HG02798 (cell line): ENCODE measurements at regions not wholly inside any gene's neighbourhood (a gene's known extent, or its start where the extent isn't known, plus 50 kb on each side); places are given as distances from the start of the nearest gene placed in this dataset.
"Not testable (repeated sequence)": the region's sequence is repeated elsewhere in the genome, so short reads cannot be mapped to it uniquely, and the experiment has no call there.

ENCODE experiments used
- ATAC-seq: cut with Tn5 transposase; IDR thresholded peaks from one replicate; pipeline ENCODE4 v1.9.1; 2021; ENCODE audit warnings: mild to moderate bottlenecking; ENCODE audit not compliant: unreplicated experiment, poor library complexity

DNA sequence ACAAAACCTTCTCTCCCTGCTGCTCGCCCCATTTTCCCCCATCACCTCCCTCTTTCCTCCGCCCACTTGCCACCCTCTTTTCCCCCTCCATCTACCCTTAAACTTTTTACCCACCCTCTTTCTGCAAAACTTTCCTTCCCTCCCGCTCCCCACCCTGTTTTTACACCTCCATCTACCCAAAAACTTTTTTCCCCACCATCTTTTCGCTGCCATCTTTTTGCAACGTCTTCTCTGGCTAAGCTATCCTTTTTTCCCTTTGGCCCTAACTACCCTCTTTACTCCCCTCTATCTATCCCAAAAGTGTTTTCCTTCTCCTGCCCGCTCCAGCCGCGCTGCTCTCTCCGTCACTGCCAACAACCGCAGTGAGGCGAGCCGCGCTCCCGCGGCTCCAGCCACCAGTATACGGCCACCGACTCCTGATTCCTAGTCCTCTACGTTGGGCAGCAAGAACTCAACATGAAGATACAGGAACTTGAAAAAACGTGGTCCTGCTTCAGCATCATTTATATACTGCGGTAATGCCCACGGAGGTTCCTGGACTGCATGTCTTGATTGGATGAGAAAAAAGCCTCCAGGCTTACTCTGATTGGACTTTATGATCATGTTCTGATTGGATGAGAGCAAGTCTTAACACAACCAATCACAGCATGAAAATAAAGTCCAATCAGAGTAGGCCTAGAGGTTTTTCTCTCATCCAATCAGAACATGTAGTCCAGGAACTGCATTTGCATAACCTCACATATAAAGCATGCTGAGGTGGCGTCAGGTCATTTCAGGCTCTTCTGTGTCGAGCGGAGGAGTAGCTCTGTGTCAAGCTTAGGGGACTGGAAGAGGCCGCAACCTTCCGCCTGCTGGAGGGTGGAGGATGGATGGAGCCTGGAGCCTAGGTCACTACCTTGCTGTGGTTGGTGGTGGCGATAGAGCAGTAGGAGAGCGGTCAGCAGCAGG is 79.9 kb upstream of the KCNJ18 start:
- ATAC-seq: not testable (repeated sequence)

DNA sequence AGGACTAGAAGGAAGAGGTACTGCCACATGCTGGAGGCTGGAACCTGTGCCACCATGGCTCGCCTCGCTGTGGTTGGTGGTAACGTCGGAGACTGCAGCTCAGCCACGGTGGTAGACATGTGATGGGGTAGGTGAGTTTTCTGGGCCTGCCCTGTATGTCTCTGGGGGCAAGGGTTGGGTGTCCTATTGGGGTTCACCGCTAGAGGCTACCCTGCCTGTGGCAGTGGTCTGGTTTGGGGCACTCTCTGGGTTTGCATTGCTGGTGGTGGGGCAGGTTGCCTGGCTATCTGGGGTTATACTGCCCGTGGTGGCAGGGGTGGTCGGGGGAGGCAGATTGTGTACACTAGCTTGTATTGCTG is 79.3 kb upstream of the KCNJ18 start:
- no peak for ATAC-seq

DNA sequence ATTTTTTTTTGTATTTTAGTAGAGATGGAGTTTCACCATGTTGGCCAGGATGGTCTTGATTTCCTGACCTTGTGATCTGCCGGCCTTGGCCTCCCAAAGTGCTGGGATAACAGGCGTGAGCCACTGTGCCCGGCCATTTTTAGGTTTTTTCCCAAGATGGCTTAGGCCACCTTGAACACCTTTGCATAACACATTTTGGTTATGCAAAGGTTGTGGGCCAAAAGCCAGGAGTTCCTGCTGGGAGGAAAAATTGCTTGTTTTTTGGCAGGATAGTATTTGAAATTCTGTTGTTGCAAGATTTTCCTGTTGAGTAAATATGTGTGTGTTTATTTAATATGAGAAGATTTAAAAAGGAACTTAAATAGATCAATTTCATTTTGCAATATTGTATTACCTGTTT is 65.3 kb upstream of the KCNJ18 start:
- not testable (repeated sequence) for ATAC-seq
